Fibroblast of the conjunctiva (primary cell): ENCODE measurements at regions not wholly inside any gene's neighbourhood (a gene's known extent, or its start where the extent isn't known, plus 50 kb on each side); places are given as distances from the start of the nearest gene placed in this dataset.

Experiments used
- DNase-seq: peaks from one replicate; pipeline ENCODE4 v3.0.0-alpha.2; 2010; ENCODE audit warnings: low read depth

DNA sequence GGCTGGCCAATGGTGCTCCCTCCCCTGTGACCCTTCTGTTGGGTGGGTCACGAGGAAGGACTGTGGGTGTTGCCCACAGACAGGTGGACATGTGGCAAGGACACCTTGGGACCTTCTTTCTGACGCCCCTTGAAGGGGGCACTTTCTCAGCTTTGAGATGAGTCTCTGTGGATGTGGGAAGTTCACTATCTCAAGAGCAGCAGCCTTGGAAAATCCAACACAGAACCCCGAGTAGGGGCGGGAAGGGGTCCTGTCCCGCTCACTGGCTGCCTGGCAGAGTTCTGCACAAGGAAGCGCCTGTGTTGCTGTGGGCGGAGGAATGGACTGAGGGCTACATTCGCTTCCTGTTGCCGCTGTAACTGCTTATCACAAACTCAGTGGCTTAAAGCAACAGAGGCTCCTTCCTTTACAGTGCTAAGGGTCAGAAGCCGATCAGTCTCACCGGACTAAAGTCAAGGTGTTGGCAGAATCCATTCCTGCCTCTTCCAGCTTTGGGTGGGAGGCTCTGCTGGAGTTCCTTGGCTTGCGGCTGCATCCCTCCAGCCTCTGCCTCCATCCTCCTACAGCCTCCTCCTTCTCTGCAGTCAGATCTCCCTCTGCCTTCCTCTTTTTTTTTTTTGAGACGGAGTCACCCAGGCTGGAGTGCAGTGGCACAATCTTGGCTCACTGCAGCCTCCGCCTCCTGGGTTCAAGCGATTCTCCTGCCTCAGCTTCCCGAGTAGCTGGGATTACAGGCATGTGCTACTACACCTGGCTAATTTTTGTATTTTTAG is 305.2 kb downstream of the SEC14L1 start:
- DNase-seq, result no peak

GRCh38 chr17:77446940-77447634 is 306.3 kb downstream of the SEC14L1 start:
- DNase-seq, result no peak

DNA sequence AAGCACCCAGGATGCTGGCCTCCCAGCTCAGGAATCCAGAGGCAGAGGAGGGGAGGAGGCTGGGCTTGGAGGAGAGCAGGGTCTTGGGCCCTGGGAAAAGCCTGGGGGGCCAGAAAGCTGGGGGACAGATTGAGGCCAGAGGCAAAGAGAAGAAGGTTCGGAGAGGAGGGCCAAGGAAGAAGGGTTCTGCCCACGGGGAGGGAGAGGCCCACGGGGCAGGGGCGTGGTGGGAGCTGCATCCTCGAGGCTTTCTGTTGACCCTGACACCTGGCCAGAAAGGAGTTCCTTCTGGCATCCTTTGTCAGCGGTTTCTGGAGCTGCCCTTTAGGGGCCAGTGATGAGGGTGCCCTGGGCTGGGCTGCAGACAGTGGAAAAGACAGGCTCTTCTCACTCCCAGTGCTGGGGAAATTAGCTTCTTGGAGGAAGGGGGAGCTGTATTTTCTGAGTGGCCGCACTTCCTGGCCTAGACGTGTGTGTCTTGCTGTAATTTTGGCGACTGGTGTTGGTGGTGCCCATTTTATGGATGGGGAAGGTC is 308.7 kb downstream of the SEC14L1 start:
- DNase-seq, result no peak

GRCh38 chr17:77449908-77450741 is 309.4 kb downstream of the SEC14L1 start:
- no peak for DNase-seq

DNA sequence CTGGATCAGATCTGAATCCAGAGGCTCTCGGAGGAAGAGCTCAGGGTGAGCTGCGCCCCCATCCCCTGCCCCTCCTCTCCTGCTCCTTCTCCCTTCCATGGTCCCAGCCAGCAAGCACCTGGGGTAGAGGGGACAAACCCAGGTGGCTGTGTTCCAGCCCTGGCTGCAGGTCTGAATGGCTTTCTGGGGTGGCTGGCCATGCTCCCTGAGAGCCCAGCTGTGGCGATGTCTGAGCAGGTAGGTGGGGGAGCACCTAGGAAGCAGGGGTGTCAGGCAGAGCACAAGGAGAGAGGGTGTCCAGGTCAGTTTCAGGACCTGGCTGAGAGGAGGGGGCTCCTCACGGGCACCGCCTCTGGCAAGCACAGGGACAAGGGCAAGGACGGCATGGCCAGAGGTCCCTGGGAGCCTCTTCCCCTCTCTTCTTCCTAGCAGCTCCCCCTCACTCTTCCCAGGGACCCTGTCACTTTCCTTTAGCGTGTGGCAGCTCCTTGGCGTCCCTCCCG is 310.0 kb downstream of the SEC14L1 start:
- no peak for DNase-seq

GRCh38 chr17:77451245-77451893 is 310.6 kb downstream of the SEC14L1 start:
- no peak for DNase-seq

- DNase-seq, result no peak
Observed at GRCh38 chr17:77451894-77452852, 311.4 kb downstream of the SEC14L1 start.

GRCh38 chr17:77453613-77454241 is 313.0 kb downstream of the SEC14L1 start:
- DNase-seq, result no peak

DNA sequence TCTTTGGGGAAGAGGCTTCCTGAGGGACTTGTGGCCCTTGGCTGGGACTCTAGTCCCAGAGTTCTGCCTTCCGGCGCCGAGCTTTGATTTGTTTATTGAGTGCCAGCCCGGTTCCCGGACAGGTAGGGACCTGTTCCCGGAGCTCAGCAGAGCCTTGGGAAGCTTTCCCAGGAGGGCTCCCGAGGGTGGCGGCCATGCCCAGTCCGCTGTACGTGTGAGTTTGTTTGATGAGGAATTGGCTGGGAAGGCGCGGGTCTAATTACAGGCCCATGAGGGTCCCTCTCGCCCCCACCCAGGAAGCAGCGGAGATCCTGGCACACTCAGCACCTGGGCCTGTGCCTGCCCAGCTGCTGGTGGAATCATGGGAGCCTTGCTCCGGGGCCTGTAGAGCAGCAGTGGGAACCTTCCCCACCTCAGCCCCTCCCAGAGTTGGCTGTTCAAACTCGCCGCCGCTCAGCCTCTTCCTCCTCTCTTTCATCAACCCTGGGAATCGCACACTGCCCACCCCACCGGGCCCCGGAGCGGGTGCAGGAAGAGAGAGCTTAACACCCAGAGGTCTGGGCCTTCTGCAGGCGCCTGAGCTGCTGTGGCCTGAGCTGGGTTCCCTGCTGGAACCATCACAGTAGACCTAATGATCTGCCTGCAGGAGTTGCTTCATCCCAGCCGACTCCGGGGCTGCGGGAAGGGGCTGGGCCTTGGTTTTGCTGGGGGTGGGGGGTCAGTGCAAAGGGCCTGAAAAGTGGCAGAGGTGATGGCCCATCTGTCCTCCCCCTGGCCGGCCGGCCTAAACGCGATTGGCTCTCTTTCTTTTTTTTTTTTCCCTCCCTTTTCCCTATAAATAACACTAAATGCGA is 313.7 kb downstream of the SEC14L1 start:
- DNase-seq, result no peak

DNA sequence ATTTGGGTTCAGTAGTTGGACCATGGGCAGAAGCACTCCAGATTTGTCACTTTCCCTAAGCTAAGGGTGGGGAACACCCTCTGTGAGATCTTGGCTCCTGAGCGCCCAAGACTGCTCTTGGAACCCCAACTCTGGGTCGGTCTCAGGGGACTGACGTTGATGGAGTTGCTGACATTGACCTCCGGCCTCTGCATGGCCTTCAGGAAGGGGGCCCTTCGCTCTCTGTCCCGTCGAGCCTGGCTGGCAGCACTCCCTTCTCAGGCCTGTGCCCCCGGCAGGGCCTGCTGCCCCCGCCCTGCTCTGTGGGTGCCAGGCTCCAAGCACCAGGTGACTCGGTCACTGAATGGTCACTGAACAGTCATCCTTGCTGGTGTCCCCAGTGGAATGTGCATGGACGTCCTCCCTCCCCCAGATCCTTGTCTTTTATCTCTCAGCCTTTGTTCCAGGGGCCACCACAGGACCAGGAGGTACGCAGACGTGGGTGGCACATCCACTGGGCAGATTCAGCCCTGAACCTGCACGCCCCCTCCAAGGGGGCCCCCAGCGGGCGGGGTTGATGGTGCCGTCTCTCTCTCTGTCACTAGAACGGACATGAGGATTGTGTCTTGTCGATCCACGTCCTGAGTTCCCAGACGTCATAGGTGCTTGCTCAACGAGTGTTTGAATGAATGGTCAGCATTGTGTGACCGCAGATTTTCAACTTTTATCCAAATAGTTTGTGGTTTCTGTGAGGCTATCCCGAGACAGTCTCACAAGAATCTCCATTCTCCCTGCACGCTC is 314.5 kb downstream of the SEC14L1 start:
- DNase-seq, result no peak

GRCh38 chr17:77455891-77456260 is 315.1 kb downstream of the SEC14L1 start:
- DNase-seq, result no peak

DNA sequence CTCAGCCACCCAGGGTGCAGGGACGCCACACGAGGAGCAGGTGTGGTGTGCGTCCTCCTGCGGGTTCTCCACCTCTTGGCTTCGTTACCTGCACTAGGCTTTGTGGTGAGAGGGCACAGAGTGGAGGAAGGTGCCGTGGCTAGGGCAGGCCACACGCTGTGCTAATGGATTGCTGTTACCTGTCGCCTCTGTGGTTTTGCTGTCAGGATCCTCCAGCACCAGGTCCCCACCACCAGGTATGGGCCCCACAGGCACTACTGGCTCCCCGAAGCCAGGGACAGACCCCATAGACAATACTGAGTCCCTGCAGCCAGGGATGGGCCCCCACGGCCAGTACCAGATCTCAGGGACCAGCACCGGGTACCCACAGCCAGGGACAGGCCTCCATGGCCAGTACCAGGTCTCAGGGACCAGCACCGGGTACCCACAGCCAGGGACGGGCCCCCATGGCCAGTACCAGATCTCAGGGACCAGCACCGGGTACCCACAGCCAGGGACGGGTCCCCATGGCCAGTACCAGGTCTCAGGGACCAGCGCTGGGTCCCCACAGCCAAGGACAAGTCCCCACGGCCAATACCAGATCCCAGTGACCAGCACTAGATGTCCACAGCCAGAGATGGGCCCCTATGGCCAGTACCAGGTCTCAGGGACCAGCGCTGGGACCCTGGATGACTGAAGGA is 315.6 kb downstream of the SEC14L1 start:
- DNase-seq, result no peak

DNA sequence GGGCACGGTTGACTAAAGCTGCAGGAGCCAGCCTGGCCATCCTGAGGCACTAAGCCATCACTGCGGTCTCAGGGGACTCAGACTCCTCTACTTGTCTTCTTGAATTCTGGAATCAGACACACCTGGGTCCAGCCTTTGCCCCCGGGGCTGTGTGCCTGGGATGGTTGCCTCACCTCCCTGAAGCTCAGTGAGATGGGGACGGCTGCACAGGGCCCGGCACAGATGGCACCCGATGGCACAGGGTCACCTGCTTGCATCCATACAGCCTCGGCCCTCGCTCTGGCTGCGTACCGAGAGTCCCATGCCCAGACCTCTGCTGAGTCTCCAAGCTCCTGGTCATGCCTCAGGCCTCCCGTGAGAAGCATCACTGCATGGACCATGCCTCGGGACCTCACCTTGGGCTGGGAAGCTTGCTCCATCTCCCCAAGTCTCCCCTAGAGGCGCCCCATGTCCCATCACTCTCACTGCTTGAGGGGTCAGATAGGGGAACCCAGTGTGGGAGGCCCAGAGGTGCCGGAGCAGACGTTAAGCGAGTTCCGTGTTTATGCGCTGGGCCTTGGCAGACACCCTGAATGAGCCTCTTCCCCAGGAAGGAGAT is 316.3 kb downstream of the SEC14L1 start:
- no peak for DNase-seq

GRCh38 chr17:77457572-77458201 is 316.9 kb downstream of the SEC14L1 start:
- DNase-seq, result no peak

DNA sequence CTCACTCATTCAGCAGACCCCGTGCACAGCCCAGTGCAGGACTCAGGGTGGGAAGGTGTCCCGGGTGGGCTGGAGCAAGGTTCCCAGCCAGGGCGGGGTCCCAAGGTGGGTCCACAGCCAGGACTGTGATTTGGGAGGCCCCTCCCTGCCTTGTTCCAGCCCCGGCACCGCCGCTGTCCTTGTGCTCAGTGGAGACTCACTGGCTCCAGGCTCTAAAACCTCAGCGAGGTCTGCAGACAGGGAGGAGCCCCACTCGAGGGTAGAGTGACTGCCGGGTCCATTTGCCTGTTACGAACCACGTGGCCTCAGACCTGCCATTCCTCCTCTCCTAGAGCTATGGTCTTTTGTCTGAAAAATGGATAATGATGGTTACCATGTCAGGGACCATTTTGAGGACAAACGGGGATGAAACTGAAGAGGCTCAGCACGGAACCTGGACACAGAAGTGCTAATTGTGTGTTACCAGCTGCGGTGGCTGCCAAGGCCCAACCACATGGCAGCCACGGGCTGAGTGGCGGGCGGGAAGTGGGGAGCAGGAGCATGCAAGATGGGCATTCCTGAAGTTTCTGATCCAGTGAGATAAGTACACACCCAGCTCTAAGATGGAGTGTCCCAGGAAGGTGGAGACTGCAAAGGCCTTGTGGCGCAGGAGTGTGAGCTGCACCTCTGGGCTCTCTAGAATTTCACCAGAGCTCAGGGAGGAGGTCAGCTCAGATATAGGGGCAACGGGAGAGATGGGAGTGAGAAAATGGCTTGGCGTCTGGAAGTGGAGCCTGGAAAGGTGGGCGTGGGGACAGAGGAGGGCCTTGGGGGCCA is 317.6 kb downstream of the SEC14L1 start:
- no peak for DNase-seq
